COLO668 (cell line): ENCODE measurements at regions not wholly inside any gene's neighbourhood (a gene's known extent, or its start where the extent isn't known, plus 50 kb on each side); places are given as distances from the start of the nearest gene placed in this dataset.
"Not testable (repeated sequence)": the region's sequence is repeated elsewhere in the genome, so short reads cannot be mapped to it uniquely, and the experiment has no call there.

Experiments
- DNase-seq: peaks from one replicate; lab custom pipeline; 2025; ENCODE audit not compliant: unreplicated experiment; lab: John Stamatoyannopoulos, UW

- DNase-seq: no peak
Observed at GRCh38 chr2:167697948-167698347, 549.4 kb downstream of the STK39 start.

- DNase-seq: no peak
Observed at GRCh38 chr2:167697194-167697593, 550.2 kb downstream of the STK39 start.

- DNase-seq: no peak
Observed at GRCh38 chr2:167692936-167693335, 554.5 kb downstream of the STK39 start.

GRCh38 chr2:167692191-167692590 is 555.2 kb downstream of the STK39 start:
- no peak for DNase-seq

- no peak for DNase-seq
Observed at GRCh38 chr2:167689444-167689843, 558.0 kb downstream of the STK39 start.

- no peak for DNase-seq
Observed at GRCh38 chr2:167686691-167687090, 560.7 kb downstream of the STK39 start.

- no peak for DNase-seq
Observed at GRCh38 chr2:167681234-167682015, 566.0 kb downstream of the STK39 start.

GRCh38 chr2:167678158-167678557 is 569.2 kb downstream of the STK39 start:
- no peak for DNase-seq

GRCh38 chr2:167675906-167676305 is 571.5 kb downstream of the STK39 start:
- no peak for DNase-seq

GRCh38 chr2:167670588-167670987 is 576.8 kb downstream of the STK39 start:
- DNase-seq: no peak

GRCh38 chr2:167653131-167653530 is 594.3 kb downstream of the STK39 start:
- no peak for DNase-seq

GRCh38 chr2:167652401-167652800 is 595.0 kb downstream of the STK39 start:
- DNase-seq: no peak

GRCh38 chr2:167651406-167652151 is 595.8 kb downstream of the STK39 start:
- DNase-seq: no peak

GRCh38 chr2:167646557-167646956 is 600.8 kb downstream of the STK39 start:
- DNase-seq: no peak

- DNase-seq: no peak
Observed at GRCh38 chr2:167640096-167640495, 607.3 kb downstream of the STK39 start.

- no peak for DNase-seq
Observed at GRCh38 chr2:167637741-167638140, 609.7 kb downstream of the STK39 start.

GRCh38 chr2:167632271-167632670 is 615.1 kb downstream of the STK39 start:
- not testable (repeated sequence) for DNase-seq

GRCh38 chr2:167626961-167627360 is 620.4 kb downstream of the STK39 start:
- no peak for DNase-seq

- DNase-seq: no peak
Observed at GRCh38 chr2:167626301-167626700, 621.1 kb downstream of the STK39 start.

- DNase-seq: no peak
Observed at GRCh38 chr2:167616997-167617396, 630.4 kb downstream of the STK39 start.

- DNase-seq: no peak
Observed at GRCh38 chr2:167613471-167613870, 633.9 kb downstream of the STK39 start.

GRCh38 chr2:167608487-167608886 is 638.9 kb downstream of the STK39 start:
- no peak for DNase-seq
